ENCODE measurements at regions not wholly inside any gene's neighbourhood (a gene's known extent, or its start where the extent isn't known, plus 50 kb on each side); places are given as distances from the start of the nearest gene placed in this dataset.

DNA sequence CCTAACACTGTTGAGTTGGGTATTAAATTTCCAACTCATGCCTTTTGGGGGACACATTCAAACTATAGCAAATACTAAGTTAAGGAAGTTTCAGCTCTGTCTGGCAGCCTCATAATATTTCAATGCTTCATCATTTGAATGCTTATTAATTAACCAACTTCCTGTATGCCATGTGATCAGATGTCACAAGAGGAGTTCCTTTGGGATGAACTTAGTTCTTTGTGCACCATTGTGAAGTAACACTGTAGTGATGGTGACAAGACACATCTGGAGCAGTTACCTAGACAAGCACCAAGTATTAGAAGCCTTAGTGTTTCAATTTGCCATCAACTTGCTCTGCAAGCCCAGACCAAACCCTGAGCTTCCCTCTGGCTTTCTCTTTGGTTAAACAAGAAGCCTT, 90.7 kb upstream of the IL12B start:
- TF ChIP-seq, protein P1, sequence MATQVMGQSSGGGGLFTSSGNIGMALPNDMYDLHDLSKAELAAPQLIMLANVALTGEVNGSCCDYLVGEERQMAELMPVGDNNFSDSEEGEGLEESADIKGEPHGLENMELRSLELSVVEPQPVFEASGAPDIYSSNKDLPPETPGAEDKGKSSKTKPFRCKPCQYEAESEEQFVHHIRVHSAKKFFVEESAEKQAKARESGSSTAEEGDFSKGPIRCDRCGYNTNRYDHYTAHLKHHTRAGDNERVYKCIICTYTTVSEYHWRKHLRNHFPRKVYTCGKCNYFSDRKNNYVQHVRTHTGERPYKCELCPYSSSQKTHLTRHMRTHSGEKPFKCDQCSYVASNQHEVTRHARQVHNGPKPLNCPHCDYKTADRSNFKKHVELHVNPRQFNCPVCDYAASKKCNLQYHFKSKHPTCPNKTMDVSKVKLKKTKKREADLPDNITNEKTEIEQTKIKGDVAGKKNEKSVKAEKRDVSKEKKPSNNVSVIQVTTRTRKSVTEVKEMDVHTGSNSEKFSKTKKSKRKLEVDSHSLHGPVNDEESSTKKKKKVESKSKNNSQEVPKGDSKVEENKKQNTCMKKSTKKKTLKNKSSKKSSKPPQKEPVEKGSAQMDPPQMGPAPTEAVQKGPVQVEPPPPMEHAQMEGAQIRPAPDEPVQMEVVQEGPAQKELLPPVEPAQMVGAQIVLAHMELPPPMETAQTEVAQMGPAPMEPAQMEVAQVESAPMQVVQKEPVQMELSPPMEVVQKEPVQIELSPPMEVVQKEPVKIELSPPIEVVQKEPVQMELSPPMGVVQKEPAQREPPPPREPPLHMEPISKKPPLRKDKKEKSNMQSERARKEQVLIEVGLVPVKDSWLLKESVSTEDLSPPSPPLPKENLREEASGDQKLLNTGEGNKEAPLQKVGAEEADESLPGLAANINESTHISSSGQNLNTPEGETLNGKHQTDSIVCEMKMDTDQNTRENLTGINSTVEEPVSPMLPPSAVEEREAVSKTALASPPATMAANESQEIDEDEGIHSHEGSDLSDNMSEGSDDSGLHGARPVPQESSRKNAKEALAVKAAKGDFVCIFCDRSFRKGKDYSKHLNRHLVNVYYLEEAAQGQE (IDR thresholded peaks at IDR 0.05; ENCODE audit: insufficient read depth in 1 of 2, low read depth in 2 of 2, low read length in 2 of 2), result no peak
- TF ChIP-seq SIN3A (IDR thresholded peaks at IDR 0.05; ENCODE audit: borderline replicate concordance, insufficient read depth, low read length), result no peak
- TF ChIP-seq TAF1 (IDR thresholded peaks at IDR 0.05; ENCODE audit: borderline replicate concordance, insufficient read depth, low read length), result no peak
- TF ChIP-seq POLR2AphosphoS5 (IDR thresholded peaks at IDR 0.05; ENCODE audit: low read depth, low read length), result no peak
- TF ChIP-seq FOXP2 (optimal IDR thresholded peaks at IDR 0.05; ENCODE audit: borderline replicate concordance, extremely low read depth, extremely low read length, insufficient read depth), result no peak

GRCh38 chr5:159422361-159422760, 92.1 kb upstream of the IL12B start:
- TF ChIP-seq FOXP2 (optimal IDR thresholded peaks at IDR 0.05; ENCODE audit: borderline replicate concordance, extremely low read depth, extremely low read length, insufficient read depth) (no peak), POLR2AphosphoS5 (IDR thresholded peaks at IDR 0.05; ENCODE audit: low read depth, low read length) (no peak), TAF1 (IDR thresholded peaks at IDR 0.05; ENCODE audit: borderline replicate concordance, insufficient read depth, low read length) (no peak), SIN3A (IDR thresholded peaks at IDR 0.05; ENCODE audit: borderline replicate concordance, insufficient read depth, low read length) (no peak)
- TF ChIP-seq, protein P1 (IDR thresholded peaks at IDR 0.05; ENCODE audit: insufficient read depth in 1 of 2, low read depth in 2 of 2, low read length in 2 of 2), result no peak

DNA sequence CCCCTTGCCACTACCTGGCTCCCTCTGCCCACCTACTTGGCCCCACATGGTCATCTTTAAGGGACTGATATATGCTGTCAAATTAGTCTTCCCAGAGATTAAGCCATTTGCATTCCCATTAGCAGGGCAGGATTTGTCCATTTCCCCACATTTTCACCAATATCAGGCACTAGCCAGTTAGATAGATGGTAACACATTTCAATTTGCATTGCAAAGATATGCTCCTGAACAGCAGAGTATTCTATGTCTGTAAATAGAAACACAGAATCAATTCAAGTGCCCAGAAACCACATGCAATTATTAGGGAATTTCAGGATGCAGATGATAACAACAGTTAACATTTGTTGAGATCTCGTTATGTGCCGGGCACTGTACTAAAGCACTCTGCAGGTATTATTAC, 92.6 kb upstream of the IL12B start:
- TF ChIP-seq TAF1 (IDR thresholded peaks at IDR 0.05; ENCODE audit: borderline replicate concordance, insufficient read depth, low read length) (no peak), POLR2AphosphoS5 (IDR thresholded peaks at IDR 0.05; ENCODE audit: low read depth, low read length) (no peak), FOXP2 (optimal IDR thresholded peaks at IDR 0.05; ENCODE audit: borderline replicate concordance, extremely low read depth, extremely low read length, insufficient read depth) (no peak), SIN3A (IDR thresholded peaks at IDR 0.05; ENCODE audit: borderline replicate concordance, insufficient read depth, low read length) (no peak)
- TF ChIP-seq, protein P1 (IDR thresholded peaks at IDR 0.05; ENCODE audit: insufficient read depth in 1 of 2, low read depth in 2 of 2, low read length in 2 of 2), result no peak

DNA sequence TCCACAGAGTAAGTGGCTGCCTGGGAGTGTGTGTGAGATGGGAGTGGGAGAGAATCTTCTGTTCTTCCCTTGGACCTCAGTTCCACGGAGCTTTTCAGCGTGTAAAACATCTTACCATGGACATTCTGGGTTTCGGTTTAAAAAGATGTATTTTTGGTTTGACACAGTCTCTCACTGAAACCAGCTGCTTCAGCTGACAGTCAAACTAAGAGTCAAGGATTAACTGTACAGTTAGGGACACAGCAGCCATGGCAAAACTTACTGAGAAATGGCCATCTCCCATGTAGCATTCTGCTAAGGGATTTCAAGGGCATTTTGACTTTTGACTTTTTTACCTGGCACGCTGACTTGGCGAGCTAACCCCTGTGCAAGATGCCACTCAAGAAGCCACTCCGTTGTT, 93.8 kb upstream of the IL12B start:
- TF ChIP-seq, protein P1 (IDR thresholded peaks at IDR 0.05; ENCODE audit: insufficient read depth in 1 of 2, low read depth in 2 of 2, low read length in 2 of 2), result no peak
- no peak for TF ChIP-seq TAF1 (IDR thresholded peaks at IDR 0.05; ENCODE audit: borderline replicate concordance, insufficient read depth, low read length)
- TF ChIP-seq POLR2AphosphoS5 (IDR thresholded peaks at IDR 0.05; ENCODE audit: low read depth, low read length), result no peak
- no peak for TF ChIP-seq SIN3A (IDR thresholded peaks at IDR 0.05; ENCODE audit: borderline replicate concordance, insufficient read depth, low read length)
- no peak for TF ChIP-seq FOXP2 (optimal IDR thresholded peaks at IDR 0.05; ENCODE audit: borderline replicate concordance, extremely low read depth, extremely low read length, insufficient read depth)

GRCh38 chr5:159426694-159427093, 96.4 kb upstream of the IL12B start:
- TF ChIP-seq FOXP2 (optimal IDR thresholded peaks at IDR 0.05; ENCODE audit: borderline replicate concordance, extremely low read depth, extremely low read length, insufficient read depth) (no peak), SIN3A (IDR thresholded peaks at IDR 0.05; ENCODE audit: borderline replicate concordance, insufficient read depth, low read length) (no peak), POLR2AphosphoS5 (IDR thresholded peaks at IDR 0.05; ENCODE audit: low read depth, low read length) (no peak), TAF1 (IDR thresholded peaks at IDR 0.05; ENCODE audit: borderline replicate concordance, insufficient read depth, low read length) (no peak)
- TF ChIP-seq, protein P1 (IDR thresholded peaks at IDR 0.05; ENCODE audit: insufficient read depth in 1 of 2, low read depth in 2 of 2, low read length in 2 of 2), result no peak
